T-helper 2 cell treated with Interferon-gamma antibody and Interleukin-4, amounts not matched to agents 5 μg/mL and 100 μg/mL, for 36 hours (primary cell): ENCODE measurements at regions not wholly inside any gene's neighbourhood (a gene's known extent, or its start where the extent isn't known, plus 50 kb on each side); places are given as distances from the start of the nearest gene placed in this dataset.
"Not testable (repeated sequence)": the region's sequence is repeated elsewhere in the genome, so short reads cannot be mapped to it uniquely, and the experiment has no call there.

Experiments used
- DNase-seq: peaks from one replicate; pipeline ENCODE4 v3.0.0; 2021; ENCODE audit warnings: low spot score
- H3K27ac Mint-ChIP-seq: one replicate; pipeline ENCODE4 v1.8.0; 2021; ENCODE audit warnings: mild to moderate bottlenecking, mixed read lengths
- H3K27me3 Mint-ChIP-seq: one replicate; pipeline ENCODE4 v1.8.0; 2021; ENCODE audit warnings: low read depth, mixed read lengths
- H3K36me3 Mint-ChIP-seq: one replicate; pipeline ENCODE4 v1.8.0; 2021; ENCODE audit warnings: low read depth, mixed read lengths
- H3K4me1 Mint-ChIP-seq: one replicate; pipeline ENCODE4 v1.8.0; 2021; ENCODE audit warnings: low read depth, mixed read lengths
- H3K4me3 Mint-ChIP-seq: one replicate; pipeline ENCODE4 v1.8.0; 2022; ENCODE audit warnings: mild to moderate bottlenecking, moderate library complexity, mixed read lengths
- H3K9me3 Mint-ChIP-seq: one replicate; pipeline ENCODE4 v1.8.0; 2021; ENCODE audit warnings: mixed read lengths

DNA sequence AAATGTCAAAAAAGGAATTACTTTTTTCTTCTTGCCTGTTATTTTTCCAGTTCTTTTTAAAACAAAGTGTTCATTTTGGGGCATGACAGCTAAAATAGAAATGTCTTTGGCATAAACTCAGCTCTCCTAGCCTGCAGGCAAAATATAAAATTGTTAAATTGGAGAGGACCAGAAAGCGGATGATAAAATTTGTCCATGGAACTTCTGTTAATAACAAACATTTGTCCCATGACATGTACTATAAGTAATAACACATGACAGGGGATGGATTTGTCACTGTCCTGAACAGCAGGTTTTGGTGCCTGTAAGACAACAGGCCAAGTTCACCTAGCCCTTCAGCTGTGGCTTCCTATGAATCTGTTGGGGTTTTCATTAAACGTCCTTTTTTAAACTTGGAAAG lies 184.0 kb upstream of the TTC29 start:
- Mint-ChIP-seq H3K4me1 (no peaks in the 10 kb centered on the region), H3K36me3 (no peaks in the 10 kb centered on the region), H3K4me3 (no peak overlapping the region), H3K27ac (no peak overlapping the region), H3K9me3 (no peaks in the 10 kb centered on the region), H3K27me3 (no peaks in the 10 kb centered on the region)
- DNase-seq: no peak

- no peaks in the 10 kb centered on the region for H3K4me1 Mint-ChIP-seq
- H3K27ac Mint-ChIP-seq: no peak overlapping the region
- no peak overlapping the region for H3K4me3 Mint-ChIP-seq
- no peaks in the 10 kb centered on the region for H3K36me3 Mint-ChIP-seq
- no peaks in the 10 kb centered on the region for H3K27me3 Mint-ChIP-seq
- no peak for DNase-seq
- H3K9me3 Mint-ChIP-seq: no peaks in the 10 kb centered on the region
Observed at GRCh38 chr4:147134536-147135210, 189.0 kb upstream of the TTC29 start.

DNA sequence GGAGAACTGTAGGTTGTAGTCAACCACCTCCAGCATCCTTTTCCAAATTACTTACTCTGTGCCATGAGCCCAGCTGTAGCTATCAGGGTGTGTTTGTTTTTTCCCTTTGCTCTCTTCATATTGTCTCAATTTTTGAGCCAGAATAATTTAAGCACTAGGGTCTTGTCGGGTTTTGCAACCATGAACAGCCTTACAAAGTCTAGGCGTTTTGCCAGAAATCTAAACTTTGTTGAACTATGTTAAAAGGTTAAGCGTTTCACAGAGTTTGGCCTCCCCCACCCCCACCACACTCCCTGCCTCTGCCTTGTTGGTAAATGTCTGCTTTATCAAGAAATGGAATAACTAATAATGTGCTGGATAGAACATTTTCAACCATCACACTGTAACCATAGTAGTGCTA lies 190.6 kb upstream of the TTC29 start:
- no peaks in the 10 kb centered on the region for H3K36me3 Mint-ChIP-seq
- H3K27ac Mint-ChIP-seq: no peak overlapping the region
- H3K9me3 Mint-ChIP-seq: no peaks in the 10 kb centered on the region
- no peaks in the 10 kb centered on the region for H3K4me1 Mint-ChIP-seq
- DNase-seq: no peak
- H3K27me3 Mint-ChIP-seq: no peaks in the 10 kb centered on the region
- H3K4me3 Mint-ChIP-seq: no peak overlapping the region

DNA sequence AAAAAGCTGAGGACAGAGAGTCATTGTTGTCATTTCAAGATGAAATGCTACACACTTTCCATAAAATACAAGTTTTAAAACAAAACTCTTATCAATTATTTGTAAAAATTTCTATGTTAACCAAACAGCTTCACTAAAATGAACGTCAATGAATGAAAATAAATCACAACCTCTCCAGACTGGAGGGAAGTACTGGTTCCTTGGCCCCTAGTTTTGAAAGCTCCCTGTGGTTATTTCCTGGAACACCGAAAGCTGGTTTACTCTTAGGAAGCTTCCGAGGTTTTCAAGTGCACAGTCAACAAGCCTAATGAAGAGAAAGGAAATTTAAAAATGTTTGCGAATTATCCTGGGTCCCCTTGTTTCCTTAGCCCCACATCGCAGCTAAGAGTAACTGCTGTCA lies 191.1 kb upstream of the TTC29 start:
- Mint-ChIP-seq H3K36me3 (no peaks in the 10 kb centered on the region), H3K27me3 (no peaks in the 10 kb centered on the region), H3K9me3 (no peaks in the 10 kb centered on the region), H3K27ac (no peak overlapping the region), H3K4me1 (no peaks in the 10 kb centered on the region), H3K4me3 (no peak overlapping the region)
- no peak for DNase-seq

DNA sequence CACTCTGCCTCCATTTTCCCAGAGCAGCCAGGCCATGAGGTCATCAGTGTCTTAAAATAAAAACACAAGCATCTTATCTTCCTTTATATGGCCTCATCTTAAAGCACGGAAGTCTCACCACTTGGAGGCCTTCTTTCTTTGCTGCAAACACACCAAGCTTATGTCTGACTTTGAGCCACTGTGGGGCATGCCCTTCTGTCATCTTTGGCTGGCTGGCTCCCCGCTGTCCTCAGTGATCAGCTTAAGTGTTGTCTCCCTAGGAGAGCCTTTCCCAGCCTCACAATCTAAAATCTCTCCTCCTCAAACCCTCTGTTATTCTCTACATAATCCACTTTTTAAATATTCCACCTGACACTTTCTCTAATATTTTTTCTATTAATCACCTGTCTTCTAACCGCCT lies 191.6 kb upstream of the TTC29 start:
- no peak overlapping the region for H3K27ac Mint-ChIP-seq
- no peaks in the 10 kb centered on the region for H3K36me3 Mint-ChIP-seq
- H3K4me1 Mint-ChIP-seq: no peaks in the 10 kb centered on the region
- H3K9me3 Mint-ChIP-seq: no peaks in the 10 kb centered on the region
- no peaks in the 10 kb centered on the region for H3K27me3 Mint-ChIP-seq
- no peak overlapping the region for H3K4me3 Mint-ChIP-seq
- no peak for DNase-seq

- H3K27ac Mint-ChIP-seq: no peak overlapping the region
- no peak for DNase-seq
Observed at GRCh38 chr4:147138171-147138570, 192.5 kb upstream of the TTC29 start.

DNA sequence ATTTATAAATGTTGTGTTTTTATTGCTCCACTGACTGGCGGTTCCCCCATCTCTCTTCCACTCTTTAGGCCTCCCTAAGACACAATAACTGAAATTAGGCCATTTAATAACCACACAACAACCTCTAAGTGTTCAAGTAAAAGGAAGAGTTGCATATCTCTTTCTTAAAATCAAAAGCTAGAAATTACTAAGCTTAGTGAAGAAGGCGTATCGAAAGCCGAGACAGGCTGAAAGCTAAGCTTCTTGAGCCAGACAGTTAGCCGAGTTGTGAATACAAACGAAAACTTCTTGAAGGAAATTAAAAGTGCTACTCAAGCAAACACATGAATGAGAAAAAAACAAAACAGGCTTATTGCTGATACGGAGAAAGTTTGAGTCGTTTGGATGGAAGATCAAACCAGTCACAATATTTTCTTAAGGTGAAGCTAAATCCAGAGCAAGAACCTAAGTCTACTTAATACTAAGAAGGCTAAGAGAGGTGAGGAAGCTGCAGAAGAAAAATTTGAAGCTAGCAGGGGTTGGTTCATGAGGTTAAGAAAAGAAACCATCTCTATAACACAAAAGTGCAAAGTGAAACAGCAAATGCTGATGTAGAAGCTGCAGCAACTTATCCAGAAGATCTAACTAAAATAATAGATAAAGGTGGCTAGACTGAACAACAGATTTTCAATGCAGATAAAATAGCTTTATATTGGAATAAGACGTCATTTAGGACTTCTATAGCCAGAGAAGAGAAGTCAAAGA lies 194.0 kb upstream of the TTC29 start:
- no peaks in the 10 kb centered on the region for H3K9me3 Mint-ChIP-seq
- no peaks in the 10 kb centered on the region for H3K36me3 Mint-ChIP-seq
- no peak overlapping the region for H3K4me3 Mint-ChIP-seq
- H3K27ac Mint-ChIP-seq: no peak overlapping the region
- H3K4me1 Mint-ChIP-seq: no peaks in the 10 kb centered on the region
- no peaks in the 10 kb centered on the region for H3K27me3 Mint-ChIP-seq
- DNase-seq: no peak

More at GRCh38 chr4:147138171-147138570, 192.5 kb upstream of the TTC29 start:
- no peak overlapping the region for H3K4me3 Mint-ChIP-seq
- no peaks in the 10 kb centered on the region for H3K4me1 Mint-ChIP-seq
- no peaks in the 10 kb centered on the region for H3K27me3 Mint-ChIP-seq
- H3K9me3 Mint-ChIP-seq: no peaks in the 10 kb centered on the region
- H3K36me3 Mint-ChIP-seq: no peaks in the 10 kb centered on the region

DNA sequence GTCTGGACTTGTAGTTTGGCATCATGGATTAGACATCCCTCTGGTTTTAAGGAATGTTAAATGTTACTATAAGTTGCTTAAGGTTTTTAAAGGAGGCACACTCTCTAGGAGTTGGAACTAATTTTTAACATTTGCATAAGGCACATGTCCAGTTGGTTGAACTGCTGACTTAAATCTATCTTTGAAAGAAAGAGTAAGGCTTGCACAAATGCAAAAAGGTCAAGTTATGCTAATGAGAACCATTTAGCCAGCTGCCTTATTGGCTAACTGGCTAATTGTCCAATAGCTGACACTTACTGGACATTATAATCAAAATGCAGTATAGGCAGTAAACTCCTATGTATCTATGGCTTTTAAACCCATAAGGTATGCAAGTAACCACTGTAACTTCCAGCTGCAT lies 206.1 kb upstream of the TTC29 start:
- H3K4me1 Mint-ChIP-seq: no peaks in the 10 kb centered on the region
- no peak overlapping the region for H3K4me3 Mint-ChIP-seq
- H3K27me3 Mint-ChIP-seq: peaks cover 4% of the 10 kb centered on the region
- H3K9me3 Mint-ChIP-seq: no peaks in the 10 kb centered on the region
- no peaks in the 10 kb centered on the region for H3K36me3 Mint-ChIP-seq
- H3K27ac Mint-ChIP-seq: no peak overlapping the region
- DNase-seq: no peak

- Mint-ChIP-seq H3K9me3 (no peaks in the 10 kb centered on the region), H3K36me3 (no peaks in the 10 kb centered on the region), H3K4me3 (no peak overlapping the region), H3K27me3 (peaks cover 15% of the 10 kb centered on the region), H3K27ac (no peak overlapping the region), H3K4me1 (no peaks in the 10 kb centered on the region)
- DNase-seq: no peak
Observed at GRCh38 chr4:147157860-147158701, 212.4 kb upstream of the TTC29 start.

DNA sequence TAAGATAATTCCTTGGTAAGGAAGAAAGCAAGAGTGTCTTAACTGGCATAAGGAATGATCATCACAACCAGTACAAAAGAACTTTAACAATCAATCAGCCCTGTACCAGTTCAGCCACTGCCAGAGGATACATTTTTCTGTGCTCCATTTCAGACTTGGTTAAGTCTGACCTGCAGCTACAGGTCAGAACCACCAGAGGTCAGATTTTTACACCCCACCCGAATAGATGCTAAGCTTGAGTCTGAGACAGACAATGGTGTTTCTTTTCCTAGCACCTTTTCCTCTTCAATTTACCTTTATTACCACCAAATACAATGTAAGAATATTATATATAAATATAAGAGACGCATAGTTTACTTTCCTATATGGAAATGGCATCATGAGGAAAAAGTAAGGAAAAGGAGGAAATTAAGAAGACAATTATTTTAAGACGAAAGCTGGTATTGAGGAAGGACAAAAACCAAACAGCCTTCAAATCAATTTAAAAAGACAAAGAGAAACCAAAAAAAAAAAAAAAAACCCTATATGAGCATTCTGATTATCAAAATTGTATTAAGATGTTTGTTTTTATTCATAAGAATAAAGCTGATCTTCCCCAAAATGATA lies 215.3 kb upstream of the TTC29 start:
- Mint-ChIP-seq H3K4me3 (no peak overlapping the region), H3K9me3 (no peaks in the 10 kb centered on the region), H3K27ac (no peak overlapping the region), H3K27me3 (peaks cover 15% of the 10 kb centered on the region), H3K4me1 (no peaks in the 10 kb centered on the region), H3K36me3 (no peaks in the 10 kb centered on the region)
- no peak for DNase-seq

GRCh38 chr4:147163311-147163710 lies 217.6 kb upstream of the TTC29 start:
- no peaks in the 10 kb centered on the region for H3K9me3 Mint-ChIP-seq
- H3K4me3 Mint-ChIP-seq: no peak overlapping the region
- no peaks in the 10 kb centered on the region for H3K36me3 Mint-ChIP-seq
- no peak overlapping the region for H3K27ac Mint-ChIP-seq
- H3K4me1 Mint-ChIP-seq: no peaks in the 10 kb centered on the region
- peaks cover 4% of the 10 kb centered on the region for H3K27me3 Mint-ChIP-seq
- no peak for DNase-seq

DNA sequence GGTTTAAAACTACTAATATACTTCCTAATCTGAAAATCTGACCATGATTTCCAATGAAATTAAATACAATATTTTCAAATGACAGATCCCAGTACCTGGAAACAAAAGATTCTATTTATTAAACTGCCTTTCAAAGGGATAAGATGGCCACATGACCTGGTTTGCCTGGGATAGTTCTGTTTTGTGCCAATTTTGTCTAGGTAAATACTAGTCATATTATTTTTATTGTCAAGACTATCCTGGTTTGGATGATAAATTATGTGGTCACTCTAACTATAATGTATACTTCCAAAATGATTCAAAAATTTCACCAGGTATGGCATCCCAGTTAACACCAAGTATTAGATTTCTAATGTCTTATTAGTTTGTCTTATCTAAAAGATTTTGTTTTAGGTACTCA lies 222.5 kb upstream of the TTC29 start:
- H3K4me1 Mint-ChIP-seq, DNase-seq, H3K9me3 Mint-ChIP-seq, H3K36me3 Mint-ChIP-seq, H3K4me3 Mint-ChIP-seq, H3K27me3 Mint-ChIP-seq, H3K27ac Mint-ChIP-seq: not testable (repeated sequence)

- Mint-ChIP-seq H3K27me3 (no peaks in the 10 kb centered on the region), H3K27ac (no peak overlapping the region), H3K36me3 (no peaks in the 10 kb centered on the region), H3K9me3 (no peaks in the 10 kb centered on the region), H3K4me3 (no peak overlapping the region), H3K4me1 (no peaks in the 10 kb centered on the region)
- DNase-seq: no peak
Observed at GRCh38 chr4:147173322-147173721, 227.7 kb upstream of the TTC29 start.
